ENCODE measurements at regions not wholly inside any gene's neighbourhood (a gene's known extent, or its start where the extent isn't known, plus 50 kb on each side); places are given as distances from the start of the nearest gene placed in this dataset.

DNA sequence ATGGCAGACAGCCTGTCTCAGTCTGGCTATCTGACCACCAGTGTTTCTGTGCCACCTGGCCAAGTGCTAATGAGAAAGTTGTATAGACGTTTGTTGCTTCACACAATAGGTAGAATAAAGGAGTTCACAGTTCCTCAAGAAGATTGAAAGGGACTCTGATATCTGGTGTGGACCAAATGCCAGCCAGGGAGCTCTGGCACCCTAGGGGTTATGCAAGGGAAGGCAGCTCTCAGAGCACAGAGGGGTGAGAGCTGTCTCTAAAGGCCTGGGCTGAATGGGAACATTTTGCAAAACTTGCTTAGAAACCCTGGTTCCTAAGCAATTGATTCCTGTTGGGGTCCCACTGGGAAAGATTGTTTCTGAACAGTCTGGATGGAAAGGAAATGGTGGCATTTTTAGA lies 553.8 kb downstream of the EPHA4 start:
- TF ChIP-seq, protein P1, sequence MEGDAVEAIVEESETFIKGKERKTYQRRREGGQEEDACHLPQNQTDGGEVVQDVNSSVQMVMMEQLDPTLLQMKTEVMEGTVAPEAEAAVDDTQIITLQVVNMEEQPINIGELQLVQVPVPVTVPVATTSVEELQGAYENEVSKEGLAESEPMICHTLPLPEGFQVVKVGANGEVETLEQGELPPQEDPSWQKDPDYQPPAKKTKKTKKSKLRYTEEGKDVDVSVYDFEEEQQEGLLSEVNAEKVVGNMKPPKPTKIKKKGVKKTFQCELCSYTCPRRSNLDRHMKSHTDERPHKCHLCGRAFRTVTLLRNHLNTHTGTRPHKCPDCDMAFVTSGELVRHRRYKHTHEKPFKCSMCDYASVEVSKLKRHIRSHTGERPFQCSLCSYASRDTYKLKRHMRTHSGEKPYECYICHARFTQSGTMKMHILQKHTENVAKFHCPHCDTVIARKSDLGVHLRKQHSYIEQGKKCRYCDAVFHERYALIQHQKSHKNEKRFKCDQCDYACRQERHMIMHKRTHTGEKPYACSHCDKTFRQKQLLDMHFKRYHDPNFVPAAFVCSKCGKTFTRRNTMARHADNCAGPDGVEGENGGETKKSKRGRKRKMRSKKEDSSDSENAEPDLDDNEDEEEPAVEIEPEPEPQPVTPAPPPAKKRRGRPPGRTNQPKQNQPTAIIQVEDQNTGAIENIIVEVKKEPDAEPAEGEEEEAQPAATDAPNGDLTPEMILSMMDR (IDR thresholded peaks at IDR 0.05), result no peak
- TF ChIP-seq ZFX (IDR thresholded peaks at IDR 0.05; ENCODE audit: borderline replicate concordance), result no peak
- no peak overlapping the region for H3K27ac ChIP-seq

DNA sequence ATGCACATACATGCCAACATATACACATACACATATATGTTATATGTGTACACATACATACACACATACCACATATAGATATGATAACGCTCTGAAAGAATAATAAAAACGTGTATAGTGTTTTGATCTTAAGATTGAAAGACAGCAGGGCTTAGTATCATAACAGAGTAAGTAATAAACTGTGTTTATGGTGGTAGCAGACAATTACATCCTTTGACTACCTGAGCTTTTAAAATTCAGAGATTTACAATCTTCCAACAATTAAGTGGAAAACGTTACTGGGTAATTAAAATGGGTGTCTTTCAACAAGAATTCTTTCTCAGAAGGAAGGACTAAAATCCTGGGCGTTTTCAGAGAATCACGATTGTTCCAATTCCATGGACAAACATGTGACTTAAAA lies 552.4 kb downstream of the EPHA4 start:
- TF ChIP-seq, protein P1 (IDR thresholded peaks at IDR 0.05), result no peak
- no peak for TF ChIP-seq ZFX (IDR thresholded peaks at IDR 0.05; ENCODE audit: borderline replicate concordance)
- no peak overlapping the region for H3K27ac ChIP-seq

DNA sequence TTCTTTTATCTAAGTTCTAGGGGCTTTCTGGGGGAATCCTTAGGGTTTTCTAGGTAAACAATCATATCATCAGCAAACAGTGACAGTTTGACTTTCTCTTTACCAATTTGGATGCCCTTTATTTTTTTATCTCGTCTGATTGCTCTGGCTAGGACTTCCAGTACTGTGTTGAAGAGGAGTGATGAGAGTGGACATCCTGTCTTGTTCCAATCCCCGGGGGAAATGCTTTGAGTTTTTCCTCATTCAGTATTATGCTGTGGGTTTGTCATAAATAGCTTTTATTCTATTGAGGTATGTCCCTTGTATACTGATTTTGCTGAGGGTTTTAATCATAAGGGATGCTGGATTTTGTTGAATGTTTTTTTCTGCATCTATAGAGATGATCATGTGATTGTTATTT lies 549.5 kb downstream of the EPHA4 start:
- TF ChIP-seq, protein P1 (IDR thresholded peaks at IDR 0.05), result no peak
- no peak for TF ChIP-seq ZFX (IDR thresholded peaks at IDR 0.05; ENCODE audit: borderline replicate concordance)

DNA sequence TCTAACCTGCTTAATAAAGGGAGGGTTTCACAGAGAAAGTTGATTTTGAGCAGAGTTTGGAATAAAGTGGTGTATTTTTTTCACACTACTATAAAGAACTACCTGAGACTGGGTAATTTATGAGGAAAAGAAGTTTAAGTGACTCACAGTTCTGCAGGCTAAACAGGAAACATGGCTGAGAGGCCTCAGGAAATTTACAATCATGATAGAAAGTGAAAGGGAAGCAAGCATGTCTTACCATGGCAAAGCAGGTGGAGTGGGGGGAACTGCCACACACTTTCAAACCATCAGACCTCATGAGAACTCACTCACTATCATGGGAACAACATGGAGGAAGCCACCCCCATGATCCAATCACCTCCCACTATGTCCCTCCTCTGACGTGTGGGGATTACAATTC lies 546.7 kb downstream of the EPHA4 start:
- TF ChIP-seq ZFX (IDR thresholded peaks at IDR 0.05; ENCODE audit: borderline replicate concordance), result no peak
- TF ChIP-seq, protein P1 (IDR thresholded peaks at IDR 0.05), result no peak
- no peak overlapping the region for H3K27ac ChIP-seq

More for the DNA sequence above, 549.5 kb downstream of the EPHA4 start:
- no peak overlapping the region for H3K27ac ChIP-seq

DNA sequence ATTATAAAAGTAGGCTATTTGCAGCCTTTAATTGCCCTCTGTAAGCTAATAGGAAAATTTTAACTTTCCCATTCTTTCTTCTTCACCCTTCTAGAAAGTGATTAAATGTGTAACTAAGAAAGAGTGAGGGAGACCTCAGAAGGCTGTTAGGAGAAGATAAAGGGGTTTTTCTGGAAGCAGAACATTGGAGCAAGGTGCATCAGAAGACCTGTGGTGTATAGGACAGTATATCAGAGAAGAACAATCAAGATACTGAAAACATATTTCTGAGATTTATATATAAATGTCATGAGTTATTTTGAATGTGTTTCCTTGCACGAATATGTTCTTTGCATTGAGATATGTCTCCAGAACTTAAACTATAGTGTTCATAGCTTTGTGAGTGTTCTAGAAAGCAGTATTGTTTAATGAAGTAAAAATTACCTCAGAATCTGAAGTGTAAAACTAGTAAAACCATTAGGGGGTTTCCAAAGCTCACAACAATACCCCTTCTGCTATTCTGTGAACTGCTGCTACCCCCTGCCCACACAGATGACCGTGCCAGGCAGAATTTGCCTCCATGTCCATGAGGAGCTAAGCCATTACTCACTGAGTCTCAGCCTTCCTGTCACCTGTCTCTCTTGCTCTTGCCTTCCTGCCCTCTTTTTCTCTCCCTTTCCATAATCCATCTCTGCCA lies 537.9 kb downstream of the EPHA4 start:
- no peak overlapping the region for H3K27ac ChIP-seq
- TF ChIP-seq, protein P1 (IDR thresholded peaks at IDR 0.05), result no peak
- TF ChIP-seq ZFX (IDR thresholded peaks at IDR 0.05; ENCODE audit: borderline replicate concordance), result no peak

DNA sequence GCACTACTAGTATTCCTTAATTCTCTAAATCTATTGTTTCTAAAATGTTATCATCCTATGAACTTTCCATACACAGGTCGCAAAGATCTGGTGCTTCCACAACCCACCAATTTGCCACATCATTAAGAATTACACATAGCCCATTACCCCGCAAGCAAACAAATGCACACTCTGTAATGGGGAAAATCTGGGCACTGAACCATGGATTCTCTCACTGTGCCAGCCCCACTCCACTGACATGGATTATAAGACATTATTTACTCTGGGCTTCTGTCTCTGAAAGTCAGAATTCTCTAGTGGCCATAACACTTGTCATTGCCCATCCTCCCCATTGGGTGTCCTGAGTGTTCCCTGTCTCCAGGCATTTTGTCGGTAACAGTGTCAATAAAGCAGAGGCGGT lies 537.1 kb downstream of the EPHA4 start:
- no peak overlapping the region for H3K27ac ChIP-seq
- no peak for TF ChIP-seq ZFX (IDR thresholded peaks at IDR 0.05; ENCODE audit: borderline replicate concordance)
- TF ChIP-seq, protein P1 (IDR thresholded peaks at IDR 0.05), result no peak

DNA sequence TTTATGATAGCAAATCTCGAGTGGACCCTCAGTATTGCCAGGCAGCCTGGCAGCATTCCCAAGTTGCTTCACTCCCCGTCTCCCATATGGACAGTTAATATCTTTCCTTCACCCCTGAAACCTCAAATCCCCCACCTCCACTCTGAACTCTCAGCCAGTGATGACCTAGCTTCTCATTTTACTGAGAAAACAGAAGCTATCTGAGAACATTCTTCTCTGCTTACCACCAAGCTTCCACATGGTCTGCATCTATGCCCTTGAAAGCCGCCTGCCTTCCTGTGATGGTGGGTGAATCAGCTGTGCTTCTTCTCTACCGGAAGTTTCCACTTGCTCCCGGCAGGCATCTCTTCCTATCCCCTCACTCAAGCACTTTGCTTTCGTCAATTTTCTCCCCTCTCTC lies 529.2 kb downstream of the EPHA4 start:
- no peak overlapping the region for H3K27ac ChIP-seq
- no peak for TF ChIP-seq ZFX (IDR thresholded peaks at IDR 0.05; ENCODE audit: borderline replicate concordance)
- TF ChIP-seq, protein P1 (IDR thresholded peaks at IDR 0.05), result no peak

All from 22Rv1 (cell line).